IPS-NIHi11 (cell line): ENCODE measurements at regions not wholly inside any gene's neighbourhood (a gene's known extent, or its start where the extent isn't known, plus 50 kb on each side); places are given as distances from the start of the nearest gene placed in this dataset.

ENCODE experiments used
- DNase-seq: peaks from one replicate; pipeline ENCODE4 v3.0.0; 2012; ENCODE audit warnings: mixed read lengths, low spot score

GRCh38 chr1:81329041-81329440, 471.7 kb upstream of the ADGRL2 start:
- no peak for DNase-seq

- DNase-seq = no peak
Observed at GRCh38 chr1:81327743-81328142, 473.0 kb upstream of the ADGRL2 start.

GRCh38 chr1:81327103-81327710, 473.5 kb upstream of the ADGRL2 start:
- no peak for DNase-seq

- DNase-seq = no peak
Observed at GRCh38 chr1:81326212-81326611, 474.5 kb upstream of the ADGRL2 start.

- DNase-seq = no peak
Observed at GRCh38 chr1:81325397-81325796, 475.3 kb upstream of the ADGRL2 start.

GRCh38 chr1:81323862-81324261, 476.9 kb upstream of the ADGRL2 start:
- no peak for DNase-seq

- DNase-seq = no peak
Observed at GRCh38 chr1:81317191-81317590, 483.5 kb upstream of the ADGRL2 start.

- DNase-seq = no peak
Observed at GRCh38 chr1:81314513-81315233, 486.1 kb upstream of the ADGRL2 start.

GRCh38 chr1:81313289-81313688, 487.4 kb upstream of the ADGRL2 start:
- DNase-seq = no peak

- DNase-seq = peak; percentile 32
Observed at GRCh38 chr1:81312272-81312754, 488.4 kb upstream of the ADGRL2 start.

- DNase-seq = no peak
Observed at GRCh38 chr1:81310250-81310649, 490.5 kb upstream of the ADGRL2 start.

- no peak for DNase-seq
Observed at GRCh38 chr1:81308191-81308590, 492.5 kb upstream of the ADGRL2 start.

GRCh38 chr1:81307786-81308185, 492.9 kb upstream of the ADGRL2 start:
- DNase-seq = no peak

- DNase-seq = no peak
Observed at GRCh38 chr1:81305997-81306452, 494.7 kb upstream of the ADGRL2 start.

- DNase-seq = no peak
Observed at GRCh38 chr1:81304187-81304586, 496.5 kb upstream of the ADGRL2 start.

GRCh38 chr1:81299892-81300291, 500.8 kb upstream of the ADGRL2 start:
- no peak for DNase-seq

- no peak for DNase-seq
Observed at GRCh38 chr1:81298266-81298665, 502.5 kb upstream of the ADGRL2 start.

- DNase-seq = no peak
Observed at GRCh38 chr1:81296601-81297000, 504.1 kb upstream of the ADGRL2 start.

- DNase-seq = no peak
Observed at GRCh38 chr1:81290326-81290725, 510.4 kb upstream of the ADGRL2 start.

GRCh38 chr1:81288689-81289088, 512.0 kb upstream of the ADGRL2 start:
- no peak for DNase-seq

GRCh38 chr1:81287411-81288080, 513.2 kb upstream of the ADGRL2 start:
- no peak for DNase-seq

- no peak for DNase-seq
Observed at GRCh38 chr1:81270051-81270450, 530.7 kb upstream of the ADGRL2 start.

GRCh38 chr1:81264976-81265375, 535.8 kb upstream of the ADGRL2 start:
- no peak for DNase-seq
